ENCODE measurements at regions not wholly inside any gene's neighbourhood (a gene's known extent, or its start where the extent isn't known, plus 50 kb on each side); places are given as distances from the start of the nearest gene placed in this dataset.

DNA sequence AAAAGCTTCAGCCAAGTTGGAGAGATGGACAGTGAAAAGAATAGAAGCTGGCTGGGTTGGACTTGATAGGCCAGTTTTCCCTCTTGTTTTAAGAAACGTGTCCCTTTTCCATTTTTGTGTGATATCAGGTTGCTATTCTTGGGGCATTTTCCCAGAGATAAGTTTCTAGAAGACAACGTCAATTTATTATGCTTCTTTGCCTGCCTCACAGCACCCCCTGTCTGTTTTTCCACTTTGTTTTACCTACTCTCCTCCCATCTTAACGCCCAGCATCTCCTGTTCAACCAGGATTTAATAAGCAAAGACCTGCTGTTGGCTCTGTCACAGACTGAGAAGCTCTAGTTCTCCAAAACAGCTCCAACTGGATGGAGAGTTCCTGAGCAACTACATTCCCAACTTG lies 317.8 kb upstream of the ZNF521 start:
- no peak overlapping the region for H3K4me2 ChIP-seq (ENCODE audit: low read length)
- H3K9me2 ChIP-seq (ENCODE audit: insufficient read depth) = no peaks in the 10 kb centered on the region
- TF ChIP-seq TCF7L2 (IDR thresholded peaks at IDR 0.05; ENCODE audit: borderline replicate concordance, extremely low read depth, insufficient read depth, insufficient read length) (no peak), SIN3A (IDR thresholded peaks at IDR 0.05; ENCODE audit: low read depth) (no peak), SRF (IDR thresholded peaks at IDR 0.05; ENCODE audit: low read depth) (no peak), ZNF274 (IDR thresholded peaks at IDR 0.05; ENCODE audit: low read depth, low read length) (no peak), CBX3 (IDR thresholded peaks at IDR 0.05; ENCODE audit: low read depth) (no peak), ELF1 (IDR thresholded peaks at IDR 0.05; ENCODE audit: borderline replicate concordance, low read depth) (no peak), EZH2phosphoT487 (IDR thresholded peaks at IDR 0.05; ENCODE audit: borderline replicate concordance) (no peak), POLR2AphosphoS5 (IDR thresholded peaks at IDR 0.05; ENCODE audit: low read depth, low read length) (no peak), SP1 (IDR thresholded peaks at IDR 0.05; ENCODE audit: low read depth) (no peak), CEBPB (IDR thresholded peaks at IDR 0.05; ENCODE audit: low read depth) (no peak)
- TF ChIP-seq, protein P1, sequence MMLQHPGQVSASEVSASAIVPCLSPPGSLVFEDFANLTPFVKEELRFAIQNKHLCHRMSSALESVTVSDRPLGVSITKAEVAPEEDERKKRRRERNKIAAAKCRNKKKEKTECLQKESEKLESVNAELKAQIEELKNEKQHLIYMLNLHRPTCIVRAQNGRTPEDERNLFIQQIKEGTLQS (IDR thresholded peaks at IDR 0.05) = no peak
- TF ChIP-seq, protein P2, sequence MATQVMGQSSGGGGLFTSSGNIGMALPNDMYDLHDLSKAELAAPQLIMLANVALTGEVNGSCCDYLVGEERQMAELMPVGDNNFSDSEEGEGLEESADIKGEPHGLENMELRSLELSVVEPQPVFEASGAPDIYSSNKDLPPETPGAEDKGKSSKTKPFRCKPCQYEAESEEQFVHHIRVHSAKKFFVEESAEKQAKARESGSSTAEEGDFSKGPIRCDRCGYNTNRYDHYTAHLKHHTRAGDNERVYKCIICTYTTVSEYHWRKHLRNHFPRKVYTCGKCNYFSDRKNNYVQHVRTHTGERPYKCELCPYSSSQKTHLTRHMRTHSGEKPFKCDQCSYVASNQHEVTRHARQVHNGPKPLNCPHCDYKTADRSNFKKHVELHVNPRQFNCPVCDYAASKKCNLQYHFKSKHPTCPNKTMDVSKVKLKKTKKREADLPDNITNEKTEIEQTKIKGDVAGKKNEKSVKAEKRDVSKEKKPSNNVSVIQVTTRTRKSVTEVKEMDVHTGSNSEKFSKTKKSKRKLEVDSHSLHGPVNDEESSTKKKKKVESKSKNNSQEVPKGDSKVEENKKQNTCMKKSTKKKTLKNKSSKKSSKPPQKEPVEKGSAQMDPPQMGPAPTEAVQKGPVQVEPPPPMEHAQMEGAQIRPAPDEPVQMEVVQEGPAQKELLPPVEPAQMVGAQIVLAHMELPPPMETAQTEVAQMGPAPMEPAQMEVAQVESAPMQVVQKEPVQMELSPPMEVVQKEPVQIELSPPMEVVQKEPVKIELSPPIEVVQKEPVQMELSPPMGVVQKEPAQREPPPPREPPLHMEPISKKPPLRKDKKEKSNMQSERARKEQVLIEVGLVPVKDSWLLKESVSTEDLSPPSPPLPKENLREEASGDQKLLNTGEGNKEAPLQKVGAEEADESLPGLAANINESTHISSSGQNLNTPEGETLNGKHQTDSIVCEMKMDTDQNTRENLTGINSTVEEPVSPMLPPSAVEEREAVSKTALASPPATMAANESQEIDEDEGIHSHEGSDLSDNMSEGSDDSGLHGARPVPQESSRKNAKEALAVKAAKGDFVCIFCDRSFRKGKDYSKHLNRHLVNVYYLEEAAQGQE (IDR thresholded peaks at IDR 0.05; ENCODE audit: low read depth) = no peak
- ChIA-PET RAD21 (ENCODE audit: low non-redundant PET in 1 of 2, low total read pairs in 2 of 2, uncharacterized antibody in 2 of 2, unreplicated experiment in 2 of 2) (no interaction called here), POLR2A (no interaction called here), CTCF (no interaction called here)
- H3K4me3 ChIP-seq (replicated peaks in 1 of 2; ENCODE audit: low read depth in 1 of 2, low read length in 2 of 2) = no peak overlapping the region
- H3K36me3 ChIP-seq (ENCODE audit: control insufficient read depth in 1 of 2, insufficient read depth in 2 of 2, low read length in 2 of 2) = no peaks in the 10 kb centered on the region
- intact Hi-C loops (cut with micrococcal nuclease) = no loop called here
- ATAC-seq = no peak
- no peak overlapping the region for H3K9ac ChIP-seq (ENCODE audit: low read length)
- BruUV-seq (replicated peaks) = no TSS peak
- no peak overlapping the region for H3K27ac ChIP-seq (ENCODE audit: low read depth, low read length)
- H4K20me1 ChIP-seq (ENCODE audit: insufficient read depth) = no peaks in the 10 kb centered on the region
- no peaks in the 10 kb centered on the region for H3K79me2 ChIP-seq (ENCODE audit: insufficient read depth, low read length)
- H3K4me1 ChIP-seq (ENCODE audit: control insufficient read depth in 1 of 2, insufficient read depth in 2 of 2, low read length in 2 of 2) = no peaks in the 10 kb centered on the region
- no peak for DNase-seq (ENCODE audit: low read depth, low spot score)
- 0 out of 4 replicates have a peak, but pooled peaks cover 0 to 3% of the 10 kb centered on the region in 2 experiments for H3K9me3 ChIP-seq (ENCODE audit: control insufficient read depth in 1 of 2, insufficient read depth in 1 of 2, low read depth in 1 of 2, low read length in 2 of 2)
- no peaks in the 10 kb centered on the region for H3K27me3 ChIP-seq (ENCODE audit: insufficient read depth, low read length)
- H2AFZ ChIP-seq (ENCODE audit: low read depth, low read length, poor library complexity, severe bottlenecking) = no peak overlapping the region

Data from HCT116 (cell line).